Osteocyte (in vitro differentiated cells): ENCODE measurements at regions not wholly inside any gene's neighbourhood (a gene's known extent, or its start where the extent isn't known, plus 50 kb on each side); places are given as distances from the start of the nearest gene placed in this dataset.

ENCODE experiments used
- DNase-seq: peaks from one replicate; pipeline ENCODE4 v3.0.0; 2021; ENCODE audit warnings: mixed read lengths; ENCODE audit not compliant: unreplicated experiment; ENCODE audit errors: extremely low spot score
- H3K27ac Mint-ChIP-seq: one replicate; pipeline ENCODE4 v1.8.0; 2021; ENCODE audit warnings: mild to moderate bottlenecking, mixed read lengths; ENCODE audit not compliant: unreplicated experiment
- H3K27me3 Mint-ChIP-seq: one replicate; pipeline ENCODE4 v1.8.0; 2021; ENCODE audit warnings: mixed read lengths; ENCODE audit not compliant: unreplicated experiment
- H3K36me3 Mint-ChIP-seq: one replicate; pipeline ENCODE4 v1.8.0; 2021; ENCODE audit warnings: mixed read lengths; ENCODE audit not compliant: unreplicated experiment
- H3K4me1 Mint-ChIP-seq: one replicate; pipeline ENCODE4 v1.8.0; 2021; ENCODE audit warnings: mixed read lengths; ENCODE audit not compliant: unreplicated experiment
- H3K4me3 Mint-ChIP-seq: one replicate; pipeline ENCODE4 v1.8.0; 2021; ENCODE audit warnings: mild to moderate bottlenecking, moderate library complexity, mixed read lengths; ENCODE audit not compliant: unreplicated experiment
- H3K9me3 Mint-ChIP-seq: one replicate; pipeline ENCODE4 v1.8.0; 2021; ENCODE audit warnings: mixed read lengths; ENCODE audit not compliant: unreplicated experiment
- CTCF ChIP-seq: fragments of 200-600 bp; sonication (generic); IDR thresholded peaks from 2 replicates; pipeline ENCODE4 v1.5.0; 2021; ENCODE audit warnings: antibody characterized with exemption, mild to moderate bottlenecking, moderate library complexity

DNA sequence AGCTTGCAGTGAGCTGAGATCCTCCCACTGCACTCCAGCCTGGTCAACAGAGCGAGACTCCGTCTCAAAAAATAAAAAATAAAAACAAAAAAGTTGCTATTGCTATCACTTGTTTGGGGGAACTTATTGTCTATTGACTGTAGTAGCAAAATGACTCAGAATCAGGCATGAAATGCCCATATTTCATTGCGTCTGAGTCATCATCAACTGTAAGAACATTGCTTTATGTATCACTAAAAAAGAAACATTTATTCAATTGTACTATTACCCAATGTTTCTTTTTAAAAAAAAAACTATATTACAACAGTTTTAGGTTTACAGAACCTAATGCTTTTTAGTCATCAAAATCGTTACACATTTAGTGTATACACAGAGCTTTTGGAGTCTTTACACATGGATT lies 91.0 kb upstream of the FMN2 start:
- H3K27ac Mint-ChIP-seq, result no peak overlapping the region
- H3K27me3 Mint-ChIP-seq, result peaks cover 36% of the 10 kb centered on the region
- H3K9me3 Mint-ChIP-seq, result no peaks in the 10 kb centered on the region
- no peak for TF ChIP-seq CTCF
- DNase-seq, result no peak
- no peak overlapping the region for H3K4me3 Mint-ChIP-seq
- H3K4me1 Mint-ChIP-seq, result peaks cover 9% of the 10 kb centered on the region
- H3K36me3 Mint-ChIP-seq, result no peaks in the 10 kb centered on the region

- peaks cover 31% of the 10 kb centered on the region for H3K27me3 Mint-ChIP-seq
- H3K4me3 Mint-ChIP-seq, result no peak overlapping the region
- peaks cover 9% of the 10 kb centered on the region for H3K4me1 Mint-ChIP-seq
- no peak overlapping the region for H3K27ac Mint-ChIP-seq
- DNase-seq, result no peak
- no peaks in the 10 kb centered on the region for H3K9me3 Mint-ChIP-seq
- TF ChIP-seq CTCF, result no peak
- H3K36me3 Mint-ChIP-seq, result no peaks in the 10 kb centered on the region
Measured at GRCh38 chr1:240001177-240001740, 90.4 kb upstream of the FMN2 start.

DNA sequence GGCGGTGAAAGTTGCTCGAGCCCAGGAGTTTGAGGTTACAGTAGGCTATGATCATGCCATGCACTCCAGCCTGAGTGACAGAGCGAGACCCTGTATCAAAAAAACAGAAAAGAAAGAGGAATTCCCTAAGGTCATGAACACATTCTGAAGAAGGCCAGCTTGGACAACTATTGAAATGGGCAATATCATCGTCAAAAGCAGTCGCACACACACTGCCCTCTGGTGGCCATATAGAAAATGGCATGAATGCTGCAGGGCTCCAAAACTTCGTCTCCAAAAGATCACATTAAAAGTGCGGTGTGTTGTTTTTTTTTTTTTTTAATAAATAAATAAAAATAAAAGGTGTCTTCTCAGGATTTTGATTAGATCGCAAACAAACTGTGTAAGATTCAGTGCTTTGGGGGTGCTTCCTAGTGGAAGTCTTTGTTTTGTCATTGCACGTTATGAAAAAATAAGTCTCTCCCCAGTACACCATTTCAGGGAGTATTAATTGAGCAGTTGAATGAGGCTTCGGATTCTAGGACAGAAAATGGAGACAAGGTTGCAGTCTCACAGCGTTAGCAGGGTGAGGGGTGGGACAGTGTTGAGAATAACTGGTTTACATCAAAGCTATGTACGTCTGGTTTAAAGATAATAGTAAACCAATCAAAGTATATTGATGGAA lies 87.5 kb upstream of the FMN2 start:
- Mint-ChIP-seq H3K36me3 (no peaks in the 10 kb centered on the region), H3K27me3 (peaks cover 9% of the 10 kb centered on the region), H3K9me3 (no peaks in the 10 kb centered on the region), H3K4me3 (no peak overlapping the region), H3K4me1 (peaks cover 3% of the 10 kb centered on the region), H3K27ac (no peak overlapping the region)
- DNase-seq, result no peak
- peak; percentile 86 for TF ChIP-seq CTCF

DNA sequence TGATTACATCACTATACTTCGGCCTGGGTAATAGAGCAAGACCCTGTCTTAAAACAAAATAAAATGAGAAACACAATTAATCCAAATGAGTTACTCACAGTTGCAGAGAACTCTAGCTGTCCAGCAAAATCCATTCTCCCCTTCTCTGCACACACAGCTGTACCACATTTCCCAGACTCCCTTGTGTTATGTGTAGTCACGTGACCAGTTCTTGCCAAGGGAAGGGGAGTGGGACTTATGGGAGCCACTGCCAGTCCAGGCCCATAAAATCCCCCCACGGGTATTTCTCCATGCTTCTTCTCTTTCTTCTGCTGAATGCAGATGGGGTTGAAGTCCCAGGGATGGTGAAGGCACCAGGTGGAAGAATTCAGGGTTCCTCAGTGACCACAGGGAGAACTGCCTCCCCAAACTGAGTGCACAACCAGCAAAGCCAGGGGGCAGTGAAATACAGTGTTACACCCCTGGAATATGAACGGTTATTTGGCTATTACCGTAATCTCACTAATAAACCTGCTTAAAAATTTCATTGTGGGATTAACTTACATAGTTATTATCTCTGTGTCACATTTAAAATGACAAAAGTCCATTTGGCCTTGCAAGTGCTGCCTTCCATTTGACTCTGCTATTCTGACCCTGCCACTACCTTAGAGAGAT lies 85.6 kb upstream of the FMN2 start:
- H3K4me1 Mint-ChIP-seq, result no peaks in the 10 kb centered on the region
- H3K9me3 Mint-ChIP-seq, result peaks cover 3% of the 10 kb centered on the region
- no peak for DNase-seq
- no peaks in the 10 kb centered on the region for H3K36me3 Mint-ChIP-seq
- TF ChIP-seq CTCF, result no peak
- H3K27me3 Mint-ChIP-seq, result peaks cover 3% of the 10 kb centered on the region
- no peak overlapping the region for H3K4me3 Mint-ChIP-seq
- no peak overlapping the region for H3K27ac Mint-ChIP-seq

GRCh38 chr1:240008298-240008697 lies 83.4 kb upstream of the FMN2 start:
- peaks cover 9% of the 10 kb centered on the region for H3K27me3 Mint-ChIP-seq
- H3K27ac Mint-ChIP-seq, result no peak overlapping the region
- no peak for TF ChIP-seq CTCF
- H3K9me3 Mint-ChIP-seq, result peaks cover 3% of the 10 kb centered on the region
- H3K36me3 Mint-ChIP-seq, result no peaks in the 10 kb centered on the region
- H3K4me1 Mint-ChIP-seq, result no peaks in the 10 kb centered on the region
- H3K4me3 Mint-ChIP-seq, result no peak overlapping the region
- no peak for DNase-seq
